Stimulated activated CD4-positive, alpha-beta T cell treated with anti-CD3 and anti-CD28 coated beads, Interleukin-1b, Interleukin-23, amount 100 ng/mL, for 48 hours (primary cell): ENCODE measurements at regions not wholly inside any gene's neighbourhood (a gene's known extent, or its start where the extent isn't known, plus 50 kb on each side); places are given as distances from the start of the nearest gene placed in this dataset.

Experiments used
- DNase-seq: peaks from one replicate; pipeline ENCODE4 v3.0.0-alpha.2; 2020

DNA sequence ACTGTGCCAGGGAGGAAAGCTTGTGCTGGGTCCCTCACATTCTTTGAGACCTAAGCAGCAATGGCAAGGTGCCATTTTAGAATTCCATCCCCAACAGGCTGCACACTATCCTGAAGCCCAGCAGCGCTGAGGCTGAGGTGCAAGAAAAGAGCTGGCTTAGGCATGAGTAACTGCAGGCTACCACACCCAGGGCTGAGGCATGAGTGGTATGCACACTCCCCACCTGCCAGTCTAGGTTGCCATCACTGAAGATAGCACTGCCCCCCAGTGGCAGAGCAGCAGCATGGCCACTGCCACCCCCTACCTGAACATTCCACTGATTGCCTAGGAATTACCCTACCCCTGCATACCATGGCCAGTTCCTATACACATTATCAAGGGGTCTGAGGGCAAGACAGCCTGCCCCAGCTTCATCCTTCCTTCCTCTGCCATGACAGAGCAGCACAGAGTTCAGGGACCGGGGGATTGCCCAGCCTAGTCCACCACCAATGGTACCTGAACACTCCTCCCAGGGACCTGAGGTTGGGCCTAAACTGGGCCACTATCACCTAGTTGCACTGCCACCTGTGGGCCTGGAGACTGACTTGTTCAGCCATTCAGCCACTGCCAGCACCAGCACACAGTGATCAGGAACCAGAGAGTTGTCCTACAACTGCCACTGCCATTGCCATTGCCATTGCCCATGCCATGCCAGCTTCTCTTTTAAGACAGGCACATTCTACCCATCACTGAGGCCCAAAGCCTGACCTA is 129.8 kb downstream of the SATB1 start:
- DNase-seq, result peak; percentile 57

DNA sequence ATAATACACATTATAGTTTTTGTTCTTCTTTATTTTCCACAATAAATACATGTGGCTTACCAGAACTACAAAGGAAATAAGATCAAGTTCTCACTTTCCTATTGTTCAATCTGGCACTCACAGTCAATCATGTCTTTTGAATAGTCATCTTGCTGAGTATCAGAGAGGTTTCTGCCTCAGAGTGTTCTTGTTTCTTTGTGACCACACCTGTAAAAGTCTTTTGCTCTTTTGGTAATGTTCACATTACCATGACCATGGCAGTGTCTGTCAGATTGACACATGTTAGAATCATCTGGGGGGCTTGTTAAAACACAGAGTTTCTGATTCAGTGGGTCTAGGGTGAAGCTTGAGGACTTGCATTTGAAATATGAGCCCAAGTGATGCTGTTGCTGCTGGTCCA is 135.0 kb downstream of the SATB1 start:
- DNase-seq, result no peak

DNA sequence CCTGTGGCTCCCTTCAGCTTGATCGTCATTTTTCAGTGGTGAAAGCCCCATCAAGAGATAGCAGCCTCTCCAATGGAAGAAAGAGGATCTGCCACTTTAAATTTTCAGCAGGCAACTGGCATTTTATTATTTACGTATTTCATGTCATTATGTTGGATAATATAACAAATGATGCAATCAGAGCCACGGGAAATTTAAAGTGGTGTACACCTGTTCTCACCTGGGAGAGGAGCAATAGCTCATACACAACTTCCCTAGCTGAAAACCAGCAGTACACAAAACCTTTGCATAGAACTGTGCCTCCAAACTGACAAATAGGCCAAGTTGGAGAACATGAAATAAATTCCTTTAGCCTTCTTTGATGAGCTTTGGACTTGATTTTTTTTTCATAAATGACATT is 136.9 kb downstream of the SATB1 start:
- DNase-seq, result no peak

DNA sequence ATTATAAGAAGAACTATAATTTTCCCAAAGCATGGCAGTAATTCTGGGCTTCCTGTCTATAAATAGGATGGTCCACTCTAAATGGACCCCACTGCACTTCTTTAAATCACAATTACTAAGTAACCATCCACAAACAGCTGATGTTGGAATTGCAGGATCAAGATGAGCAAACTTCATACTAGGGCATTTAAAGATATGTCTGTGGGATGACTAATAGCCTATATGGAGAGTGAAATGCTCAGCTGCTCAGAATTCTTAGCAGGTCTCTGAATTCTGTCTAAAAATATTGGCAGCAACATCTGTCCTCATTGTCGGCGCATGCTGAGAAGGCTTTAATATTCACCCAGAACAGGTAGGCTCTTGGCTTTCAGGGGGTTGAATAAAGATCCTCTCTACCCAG is 140.4 kb downstream of the SATB1 start:
- no peak for DNase-seq

DNA sequence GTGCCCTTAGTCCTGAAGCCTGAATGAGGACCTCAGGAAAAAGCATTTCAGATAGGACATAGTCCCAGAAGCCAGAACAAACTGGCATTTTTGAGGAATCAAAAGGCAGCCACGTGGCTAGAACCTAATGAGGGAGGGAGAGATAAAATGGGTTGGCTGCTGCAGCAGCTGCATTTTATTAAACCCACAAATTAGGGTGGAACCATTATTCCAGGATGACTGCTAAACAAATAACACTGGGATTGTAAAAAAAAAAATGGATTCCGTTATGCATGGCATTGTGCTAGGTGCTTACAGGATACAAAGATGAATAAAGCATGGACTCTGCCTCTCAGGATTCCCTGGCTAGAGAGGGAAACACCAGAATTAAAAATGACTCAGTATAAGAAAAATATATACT is 141.5 kb downstream of the SATB1 start:
- no peak for DNase-seq

DNA sequence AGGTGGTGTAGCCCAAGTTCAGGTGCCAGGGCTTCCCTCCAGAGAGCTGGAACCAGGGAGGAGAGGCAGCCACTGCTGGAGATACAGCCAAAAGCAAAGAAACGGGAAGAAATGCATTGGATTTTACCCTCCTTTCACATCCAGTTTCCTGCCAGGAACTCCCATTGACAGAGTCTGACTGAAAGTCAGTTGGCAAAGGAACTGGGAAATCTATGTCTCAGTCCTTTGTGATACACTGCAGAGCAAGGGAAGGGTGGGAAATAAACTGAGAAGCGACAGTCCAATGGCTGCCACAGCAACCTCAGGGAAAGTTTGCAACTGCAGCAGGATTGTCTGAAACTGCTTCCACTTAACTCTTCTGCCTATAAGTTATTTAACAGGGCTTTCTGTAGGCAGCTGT is 142.6 kb downstream of the SATB1 start:
- DNase-seq, result no peak

DNA sequence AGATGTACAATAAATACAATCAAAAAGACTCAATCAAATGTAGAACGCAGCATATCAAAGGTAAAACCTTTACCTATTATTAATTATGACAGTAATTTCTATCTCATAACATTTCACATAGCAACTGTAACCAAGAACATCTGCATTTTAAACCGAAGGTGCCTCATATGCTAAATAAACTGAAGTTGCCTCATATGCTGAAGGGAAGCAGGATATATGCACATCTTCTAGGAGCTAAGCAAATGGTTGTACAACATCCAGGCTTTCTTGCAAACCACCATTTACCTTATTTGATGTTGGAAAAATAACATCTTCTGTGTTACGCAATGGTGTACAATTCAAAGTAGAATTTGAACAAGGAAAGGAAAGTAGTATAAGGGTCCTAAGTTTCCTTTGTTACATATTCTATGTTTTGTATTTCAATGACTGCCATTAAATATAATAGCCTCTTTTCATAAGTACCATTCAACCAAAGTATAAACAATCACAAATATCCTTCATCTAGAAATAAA is 145.9 kb downstream of the SATB1 start:
- DNase-seq, result no peak

DNA sequence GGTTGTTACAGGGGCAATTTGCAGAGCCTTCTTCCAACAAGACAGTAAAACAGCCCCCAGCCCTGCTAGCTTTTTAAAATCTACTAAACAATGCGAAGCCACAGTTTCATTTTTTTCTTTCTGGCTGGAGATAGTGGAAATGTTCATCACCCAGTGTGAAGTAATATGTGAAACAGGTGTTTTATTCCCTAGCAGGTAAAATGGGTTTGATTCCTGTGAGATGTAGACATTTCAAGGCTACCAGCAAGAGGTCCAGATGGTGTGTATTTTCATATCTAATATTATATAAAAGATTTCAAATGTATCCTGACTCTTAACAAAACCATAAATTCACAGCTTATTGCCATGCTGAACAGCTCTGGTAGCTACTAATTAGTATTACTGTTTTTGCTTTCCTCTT is 160.3 kb downstream of the SATB1 start:
- no peak for DNase-seq

DNA sequence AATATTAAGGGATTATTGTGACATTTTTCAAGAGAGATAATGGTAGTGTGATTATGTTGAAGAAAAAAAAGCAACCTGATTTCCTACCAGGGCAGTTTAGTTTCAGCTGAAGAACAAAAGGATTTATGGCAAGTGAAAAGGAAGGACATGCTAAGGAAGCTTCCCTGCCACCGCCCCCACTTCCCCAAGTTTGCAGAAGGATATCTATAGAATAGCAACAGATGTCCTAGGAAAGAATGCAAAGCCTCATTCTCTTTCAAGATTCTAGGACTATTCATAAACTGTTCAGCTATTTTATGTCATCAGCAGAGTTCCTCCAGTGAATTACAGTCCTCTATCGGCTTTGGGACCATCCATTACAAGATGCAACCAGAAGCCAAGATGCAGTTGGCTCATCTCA is 160.8 kb downstream of the SATB1 start:
- no peak for DNase-seq

DNA sequence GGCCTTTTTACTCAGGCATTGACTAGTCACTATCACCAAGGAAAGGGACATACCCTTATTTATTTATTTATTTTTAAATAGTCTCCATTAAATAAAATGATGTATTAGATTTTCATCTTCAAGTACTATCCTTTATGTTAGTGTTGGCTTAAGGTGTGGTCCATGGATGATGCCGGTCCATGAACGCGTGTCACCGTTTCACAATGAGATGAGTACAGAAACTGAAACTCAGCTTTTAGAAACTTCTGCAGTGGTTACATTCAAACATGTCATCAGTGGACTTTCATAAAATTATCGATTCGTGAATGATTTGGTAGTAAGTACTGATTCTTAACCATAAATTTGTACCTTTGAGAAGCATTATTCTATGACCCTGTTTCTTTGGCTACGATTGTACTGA is 166.6 kb downstream of the SATB1 start:
- DNase-seq, result peak; percentile 7

DNA sequence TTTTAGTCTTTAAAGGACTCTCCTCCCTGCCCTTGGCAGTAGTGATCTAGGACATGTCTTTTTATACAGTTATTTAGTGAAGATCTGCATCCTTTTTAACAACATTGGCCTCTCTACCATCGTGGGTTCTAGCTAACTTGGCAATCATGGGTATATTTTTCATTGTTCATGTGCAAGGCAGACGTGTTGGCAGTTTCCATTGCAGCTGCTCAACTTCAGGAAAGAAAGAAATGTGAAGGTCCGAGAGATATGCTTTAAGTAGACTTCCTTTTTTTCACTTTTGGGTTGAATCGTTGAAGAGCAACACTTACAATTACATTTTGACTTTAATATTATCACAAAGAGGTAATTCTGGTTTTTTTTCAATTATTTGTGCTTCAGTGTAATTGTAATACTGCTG is 172.6 kb downstream of the SATB1 start:
- no peak for DNase-seq

DNA sequence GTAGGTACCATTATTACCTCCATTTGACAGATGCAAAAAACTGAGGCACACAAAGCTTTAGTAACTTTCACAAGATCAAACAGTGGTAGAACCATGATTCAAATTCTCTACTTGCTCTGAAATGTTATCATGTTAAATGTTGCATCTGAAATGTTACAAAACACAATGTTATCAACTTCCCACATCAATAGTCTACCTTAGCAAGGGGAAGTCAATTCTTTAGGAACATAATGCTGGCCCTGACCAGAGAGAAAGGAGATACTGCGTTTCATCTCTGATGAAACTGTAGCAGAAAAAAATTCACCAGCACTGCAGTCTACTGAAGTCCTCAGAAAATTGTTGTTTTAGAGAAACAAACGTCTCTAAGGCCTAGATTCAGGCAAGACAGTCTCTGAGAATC is 174.1 kb downstream of the SATB1 start:
- no peak for DNase-seq

DNA sequence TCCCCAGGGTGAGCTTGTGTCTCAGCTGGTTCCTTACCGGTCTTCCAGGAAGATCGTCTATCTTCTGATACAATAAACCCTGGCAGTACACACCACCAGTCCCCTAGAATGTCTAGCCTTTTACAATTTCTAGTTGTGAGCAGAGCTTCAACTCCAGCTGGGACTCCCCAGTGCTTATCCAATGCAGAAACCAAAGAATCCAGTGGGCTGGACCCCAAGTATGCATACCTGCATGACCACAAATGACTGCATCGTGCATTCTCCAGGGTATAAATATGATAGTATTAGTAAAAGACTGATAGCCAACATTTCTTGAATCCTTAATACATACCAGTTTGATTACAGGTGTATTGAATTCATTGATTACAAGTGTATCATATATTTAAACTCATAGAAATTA is 176.0 kb downstream of the SATB1 start:
- DNase-seq, result no peak

DNA sequence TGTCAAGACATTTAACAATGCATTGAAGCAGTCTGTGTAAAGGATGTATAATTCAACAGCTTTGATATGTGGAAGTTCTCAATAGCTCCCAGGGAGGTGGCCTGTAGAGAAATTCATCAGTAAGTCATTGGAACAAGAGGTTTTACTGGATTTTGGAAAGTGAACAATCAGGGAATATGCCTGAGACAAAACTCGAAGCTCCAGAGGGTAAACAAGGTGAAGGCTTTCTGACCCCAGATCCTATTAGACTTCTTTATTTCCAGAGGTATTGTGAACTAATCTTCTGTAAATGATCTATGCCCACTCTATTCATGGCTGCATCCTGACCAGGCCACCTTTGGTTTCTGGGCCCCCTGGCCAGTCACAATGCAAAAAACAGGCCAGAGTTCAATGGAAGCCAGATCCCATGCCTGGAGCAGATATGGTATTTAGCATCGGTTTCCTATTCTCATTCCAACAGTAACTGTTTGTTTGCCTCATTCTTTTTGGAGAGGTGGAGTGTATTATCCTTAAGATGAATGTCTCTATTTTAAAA is 177.3 kb downstream of the SATB1 start:
- no peak for DNase-seq

DNA sequence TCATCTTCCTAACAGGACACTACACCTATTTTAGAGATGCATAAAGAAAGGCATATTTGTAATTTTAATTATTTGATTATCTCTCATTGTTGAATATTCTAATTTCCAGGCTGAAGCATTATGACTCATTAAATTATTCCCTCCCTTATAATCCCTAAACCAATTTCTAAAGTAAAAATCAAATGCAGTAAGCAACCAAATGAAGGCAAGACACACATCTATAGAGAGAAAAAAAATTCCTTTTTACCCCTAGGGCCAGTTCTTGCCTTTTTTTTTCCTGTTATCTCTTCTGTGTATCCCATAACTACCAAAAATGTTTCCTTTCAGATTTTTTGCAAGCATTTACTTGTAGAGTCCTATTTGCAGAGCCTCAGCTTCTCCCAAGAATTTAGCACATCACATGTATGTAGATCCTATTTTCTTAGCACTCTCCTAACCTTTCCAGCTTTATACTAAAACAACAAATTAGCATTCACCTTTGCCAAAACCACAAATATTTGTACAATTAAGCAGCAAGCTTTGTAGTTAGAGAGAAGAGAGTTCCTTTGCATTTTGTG is 177.9 kb downstream of the SATB1 start:
- DNase-seq, result no peak

DNA sequence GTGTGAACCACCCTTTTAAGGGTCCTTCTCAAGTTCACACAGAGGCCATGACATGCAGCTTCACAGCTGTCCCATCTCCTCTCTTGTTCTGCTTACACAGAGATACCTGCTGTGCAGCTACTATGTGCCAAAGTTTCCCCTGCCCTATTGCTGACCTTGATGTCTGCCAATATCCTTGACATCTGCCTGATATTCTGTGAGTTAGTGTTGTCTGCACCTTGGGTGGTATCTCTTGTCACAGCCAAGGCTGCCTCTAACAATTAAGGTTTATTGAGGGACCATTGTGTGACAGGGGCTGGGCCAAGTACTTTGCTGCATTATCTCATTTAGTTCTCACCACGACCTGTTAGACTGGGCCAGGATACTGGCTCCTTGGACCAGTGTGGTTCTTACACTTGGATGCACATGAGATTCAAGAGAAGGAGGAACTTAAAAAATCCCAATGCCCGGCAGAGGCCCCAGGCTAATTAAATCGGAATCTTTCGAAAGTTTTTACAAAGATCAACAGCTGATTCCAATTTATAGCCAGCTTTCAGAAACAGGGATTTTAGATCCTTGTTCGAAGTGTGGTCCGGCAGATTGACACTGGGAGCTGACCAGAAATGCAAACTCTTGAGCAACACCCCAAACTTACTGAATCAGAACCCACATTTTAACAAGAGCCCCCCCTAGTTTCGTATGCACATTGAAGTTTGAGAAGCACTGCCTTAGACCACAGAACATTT is 178.6 kb downstream of the SATB1 start:
- DNase-seq, result no peak

DNA sequence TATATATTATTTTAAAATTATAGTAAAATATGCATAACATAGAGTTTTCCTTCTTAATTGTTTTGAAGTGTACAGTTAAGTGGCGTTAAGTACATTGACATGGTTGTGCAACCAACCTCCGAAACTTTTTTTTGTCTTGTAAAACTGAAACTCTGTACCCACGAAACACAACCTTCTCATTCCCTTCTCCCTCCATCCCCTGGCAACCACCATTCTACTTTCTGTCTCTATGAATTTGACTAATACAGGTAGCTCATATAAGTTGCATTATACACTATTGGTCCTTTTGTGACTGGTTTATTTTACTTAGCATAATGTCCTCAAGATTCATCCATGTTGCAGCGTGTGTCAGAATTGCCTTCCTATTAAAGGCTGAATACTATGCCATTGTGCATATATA is 179.4 kb downstream of the SATB1 start:
- DNase-seq, result no peak

DNA sequence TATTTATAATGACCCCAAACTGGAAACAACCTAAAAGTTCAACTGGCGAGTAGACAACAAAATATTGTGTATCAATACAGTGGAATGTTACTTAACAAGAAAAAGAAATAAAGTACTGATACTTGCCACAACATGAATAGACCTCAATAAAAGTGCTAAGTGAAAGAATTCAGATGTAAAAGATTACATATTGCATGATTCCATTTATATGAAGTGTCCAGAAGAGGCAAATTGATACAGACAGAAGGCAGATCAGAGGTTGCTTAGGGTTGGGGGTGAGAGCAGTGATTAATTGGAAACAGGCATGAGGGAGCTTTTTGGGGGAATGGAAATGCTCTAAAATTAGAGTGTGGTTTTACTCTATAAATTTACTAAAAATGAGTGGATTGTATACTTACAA is 183.3 kb downstream of the SATB1 start:
- DNase-seq, result no peak

DNA sequence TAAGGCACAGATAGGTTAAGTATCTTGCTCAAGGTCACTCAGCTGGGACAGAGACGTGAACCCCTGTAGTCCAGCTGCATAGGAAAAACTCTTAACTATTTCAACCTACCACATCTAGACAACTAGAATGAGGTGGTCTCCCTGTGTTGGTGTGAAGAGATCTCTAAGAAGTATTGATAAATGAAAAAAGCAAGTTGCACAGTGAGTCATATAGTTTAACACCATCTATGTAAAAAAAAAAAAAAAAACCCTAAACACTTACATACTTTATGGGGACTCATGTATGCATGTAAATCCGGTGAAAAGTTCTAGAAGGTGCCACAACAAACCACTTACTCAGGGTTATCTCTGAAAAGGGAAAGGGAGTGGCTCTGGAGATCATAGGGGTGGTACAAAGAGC is 185.5 kb downstream of the SATB1 start:
- no peak for DNase-seq

DNA sequence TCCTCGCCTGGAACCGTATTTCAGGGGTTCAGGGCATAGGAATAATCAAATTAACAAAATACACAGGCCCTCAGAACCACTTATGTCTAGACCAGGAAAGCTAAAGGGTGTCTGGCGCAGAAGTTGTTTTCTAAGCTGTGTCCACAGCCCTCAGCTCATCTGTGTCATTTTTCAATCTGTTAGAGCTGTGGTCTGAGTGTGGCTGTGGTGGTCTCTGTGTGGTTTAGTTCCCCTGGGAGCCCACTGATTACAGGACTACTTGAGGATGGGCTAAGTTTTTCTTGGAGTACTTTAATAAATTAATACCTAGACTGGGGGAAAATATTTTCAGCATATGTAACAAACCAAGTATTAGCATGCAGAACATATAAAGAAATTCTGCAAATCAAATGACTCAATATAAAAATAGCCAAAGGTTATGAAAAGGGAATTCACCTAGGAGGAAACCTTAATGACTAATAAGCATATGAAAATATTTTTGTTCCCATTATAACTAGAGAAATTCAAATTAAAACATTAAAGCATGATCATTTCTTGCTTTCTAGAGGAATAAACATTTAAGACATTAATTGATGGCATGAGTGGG is 186.3 kb downstream of the SATB1 start:
- DNase-seq, result no peak

DNA sequence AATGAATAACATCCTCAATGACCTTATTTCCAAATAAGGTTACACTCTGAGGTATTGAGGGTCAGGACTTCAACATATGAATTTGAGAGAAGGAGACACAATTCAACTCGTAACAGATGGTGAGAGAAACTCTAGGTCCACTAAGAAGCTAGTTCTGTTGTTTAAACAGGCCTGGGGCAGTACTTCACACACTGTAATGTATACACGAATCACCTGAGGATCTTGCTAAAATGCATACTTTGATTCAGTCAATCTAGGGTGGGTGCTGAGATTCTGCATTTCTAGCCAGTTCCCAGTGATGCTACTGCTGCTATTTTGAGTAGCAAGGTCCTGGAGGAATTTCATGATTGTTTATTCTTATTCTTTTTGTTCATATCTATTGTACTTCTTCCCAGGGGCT is 186.8 kb downstream of the SATB1 start:
- no peak for DNase-seq

DNA sequence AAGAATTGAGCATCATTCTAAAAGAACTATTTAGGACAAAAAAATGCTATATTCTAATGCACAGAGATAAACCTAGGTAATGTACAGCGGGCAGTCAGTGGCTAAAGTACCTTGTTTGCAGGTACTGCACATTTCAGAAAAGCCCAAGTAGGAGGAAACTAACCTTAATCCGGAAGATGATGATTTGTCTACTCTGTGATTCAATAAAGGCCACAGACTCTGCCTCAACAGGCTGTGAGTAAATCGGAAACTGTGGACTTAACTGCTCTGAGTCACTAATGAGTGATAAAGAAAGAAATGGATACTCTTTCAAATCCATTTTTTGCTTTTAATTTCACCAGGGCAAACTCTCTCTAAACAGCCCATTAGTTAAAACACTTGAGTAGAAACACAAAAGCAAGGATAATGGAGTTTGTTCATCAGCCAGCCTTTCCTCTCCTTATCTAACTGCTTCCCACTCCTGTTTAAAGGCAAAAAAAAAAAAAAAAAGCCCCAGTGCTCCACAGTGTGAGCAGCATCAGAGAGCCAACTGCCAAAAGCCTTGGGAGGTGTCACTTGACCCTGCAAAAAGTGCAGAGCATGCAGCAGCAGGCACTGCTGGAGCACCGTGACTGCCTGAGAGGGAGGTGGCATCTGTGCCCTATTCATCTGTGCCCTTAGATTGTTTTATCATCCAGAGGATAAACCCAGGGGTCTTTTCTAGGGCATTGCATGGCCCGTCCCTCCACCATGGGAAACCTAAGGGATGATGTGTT is 187.7 kb downstream of the SATB1 start:
- no peak for DNase-seq

DNA sequence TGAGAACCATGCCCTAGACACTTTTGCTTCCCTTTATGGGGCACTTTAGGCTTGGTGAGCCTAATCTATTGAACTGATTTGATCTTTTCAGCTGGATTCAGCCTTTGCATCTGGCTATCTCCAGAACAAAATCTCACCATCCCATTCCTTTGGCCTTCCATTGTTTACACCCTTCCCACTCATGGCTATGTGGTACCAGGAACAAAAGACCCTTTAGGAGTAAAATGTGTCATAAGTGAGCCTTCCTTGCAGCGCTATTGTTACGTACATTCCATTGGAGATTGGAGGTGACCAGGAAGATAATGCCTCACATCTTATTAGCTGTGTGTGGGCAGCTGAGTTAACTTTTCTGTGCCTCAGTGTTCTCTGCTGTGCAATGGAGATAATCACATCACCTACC is 188.4 kb downstream of the SATB1 start:
- no peak for DNase-seq
